Smooth muscle cell (in vitro differentiated cells): ENCODE measurements at regions not wholly inside any gene's neighbourhood (a gene's known extent, or its start where the extent isn't known, plus 50 kb on each side); places are given as distances from the start of the nearest gene placed in this dataset.
"Not testable (repeated sequence)": the region's sequence is repeated elsewhere in the genome, so short reads cannot be mapped to it uniquely, and the experiment has no call there.

Experiments used
- DNase-seq: peaks from one replicate; lab custom pipeline; 2025; ENCODE audit not compliant: unreplicated experiment; lab: John Stamatoyannopoulos, UW
- H2AFZ ChIP-seq: fragments of 200-600 bp; sonication (generic); 2 replicates; pipeline ENCODE4 v1.6.0; 2016; ENCODE audit warnings: antibody characterized with exemption, low read depth, mild to moderate bottlenecking
- H3F3A ChIP-seq: fragments of 200-600 bp; sonication (generic); 2 replicates; pipeline ENCODE4 v1.6.0; 2017; ENCODE audit warnings: antibody characterized with exemption, low read depth
- H3K27ac ChIP-seq: fragments of 200-600 bp; sonication (generic); 2 replicates; pipeline ENCODE4 v1.5.1; 2016; ENCODE audit warnings: low read depth, mild to moderate bottlenecking
- H3K27me3 ChIP-seq: fragments of 200-600 bp; sonication (generic); 2 replicates; pipeline ENCODE4 v1.6.1; 2016; ENCODE audit warnings: low read depth, mild to moderate bottlenecking
- H3K36me3 ChIP-seq: fragments of 200-600 bp; sonication (generic); 2 replicates; pipeline ENCODE4 v1.5.1; 2016; ENCODE audit warnings: low read depth
- H3K4me1 ChIP-seq: fragments of 200-600 bp; sonication (generic); 2 replicates; pipeline ENCODE4 v1.5.1; 2016; ENCODE audit warnings: low read depth
- H3K4me2 ChIP-seq: fragments of 200-600 bp; sonication (generic); 2 replicates; pipeline ENCODE4 v1.6.0; 2016; ENCODE audit warnings: mild to moderate bottlenecking
- H3K4me3 ChIP-seq: fragments of 200-600 bp; sonication (generic); 2 replicates; pipeline ENCODE4 v1.5.1; 2016; ENCODE audit warnings: mild to moderate bottlenecking
- H3K79me2 ChIP-seq: fragments of 200-600 bp; sonication (generic); 2 replicates; pipeline ENCODE4 v1.6.0; 2016; ENCODE audit warnings: low read depth, mild to moderate bottlenecking
- H3K9ac ChIP-seq: fragments of 200-600 bp; sonication (generic); 2 replicates; pipeline ENCODE4 v1.6.0; 2016; ENCODE audit warnings: low read depth
- H3K9me3 ChIP-seq: fragments of 200-600 bp; sonication (generic); replicated peaks from 2 replicates; pipeline ENCODE4 v1.5.1; 2016; ENCODE audit warnings: low read depth
- H4K20me1 ChIP-seq: fragments of 200-600 bp; sonication (generic); 2 replicates; pipeline ENCODE4 v1.6.0; 2016; ENCODE audit warnings: low read depth
- CTCF ChIP-seq: fragments of 200-600 bp; sonication (generic); IDR thresholded peaks from 2 replicates; pipeline ENCODE4 v1.5.1; 2017; ENCODE audit warnings: borderline replicate concordance, mild to moderate bottlenecking, antibody characterized with exemption; ENCODE audit not compliant: insufficient read depth, poor library complexity, severe bottlenecking
- WGBS: methylation state at CpG from one replicate; pipeline ENCODE4 v1.1.7; 2016; ENCODE audit warnings: low lambda C conversion rate; 5-methylcytosine and 5-hydroxymethylcytosine counted together

- Histone ChIP-seq H3K4me3 (no peak overlapping the region), H3K79me2 (no peaks in the 10 kb centered on the region), H3K4me2 (no peak overlapping the region), H3F3A (no peaks in the 10 kb centered on the region), H3K27me3 (no peaks in the 10 kb centered on the region), H3K9me3 (no peaks in the 10 kb centered on the region), H2AFZ (no peak overlapping the region), H3K9ac (no peak overlapping the region), H3K36me3 (no peaks in the 10 kb centered on the region), H3K27ac (no peak overlapping the region), H3K4me1 (no peaks in the 10 kb centered on the region), H4K20me1 (no peaks in the 10 kb centered on the region)
- DNase-seq, result no peak
- 86% methylated on average over 3 of the region's 3 CpGs for WGBS
- TF ChIP-seq CTCF, result no peak
Observed at GRCh38 chr2:5616019-5616418, 76.2 kb upstream of the SOX11 start.

- Histone ChIP-seq H3K27me3 (no peaks in the 10 kb centered on the region), H2AFZ (no peak overlapping the region), H3K79me2 (no peaks in the 10 kb centered on the region), H3K4me3 (no peak overlapping the region), H3K36me3 (no peaks in the 10 kb centered on the region), H3K9ac (no peak overlapping the region), H3K27ac (no peak overlapping the region), H3F3A (no peaks in the 10 kb centered on the region), H4K20me1 (no peaks in the 10 kb centered on the region), H3K4me2 (no peak overlapping the region), H3K4me1 (no peaks in the 10 kb centered on the region), H3K9me3 (no peaks in the 10 kb centered on the region)
- 98% methylated on average over 8 of the region's 8 CpGs for WGBS
- no peak for DNase-seq
- no peak for TF ChIP-seq CTCF
Observed at GRCh38 chr2:5617358-5617757, 74.8 kb upstream of the SOX11 start.

- Histone ChIP-seq H2AFZ (no peak overlapping the region), H3K27ac (no peak overlapping the region), H3K9ac (no peak overlapping the region), H3K9me3 (no peaks in the 10 kb centered on the region), H3F3A (no peaks in the 10 kb centered on the region), H3K4me2 (no peak overlapping the region), H3K27me3 (no peaks in the 10 kb centered on the region), H3K4me3 (no peak overlapping the region), H3K79me2 (no peaks in the 10 kb centered on the region), H4K20me1 (no peaks in the 10 kb centered on the region), H3K4me1 (no peaks in the 10 kb centered on the region), H3K36me3 (no peaks in the 10 kb centered on the region)
- DNase-seq, result no peak
- WGBS, result 98% methylated on average over 2 of the region's 2 CpGs
- TF ChIP-seq CTCF, result no peak
Observed at GRCh38 chr2:5617796-5618195, 74.4 kb upstream of the SOX11 start.

- Histone ChIP-seq H3K4me1 (no peaks in the 10 kb centered on the region), H3K27me3 (no peaks in the 10 kb centered on the region), H2AFZ (no peak overlapping the region), H3K4me2 (no peak overlapping the region), H3K36me3 (no peaks in the 10 kb centered on the region), H3K4me3 (no peak overlapping the region), H4K20me1 (no peaks in the 10 kb centered on the region), H3K9me3 (no peaks in the 10 kb centered on the region), H3K9ac (no peak overlapping the region), H3F3A (no peaks in the 10 kb centered on the region), H3K79me2 (no peaks in the 10 kb centered on the region), H3K27ac (no peak overlapping the region)
- DNase-seq, result no peak
- TF ChIP-seq CTCF, result no peak
- 81% methylated on average over 4 of the region's 4 CpGs for WGBS
Observed at GRCh38 chr2:5618271-5618670, 73.9 kb upstream of the SOX11 start.

GRCh38 chr2:5625556-5626065 lies 66.6 kb upstream of the SOX11 start:
- H3K27ac ChIP-seq, H3K4me3 ChIP-seq, H3K4me1 ChIP-seq, H3K36me3 ChIP-seq, H3K9me3 ChIP-seq, H3K9ac ChIP-seq, H3K27me3 ChIP-seq, DNase-seq, H3F3A ChIP-seq, H3K79me2 ChIP-seq, H2AFZ ChIP-seq, H3K4me2 ChIP-seq, H4K20me1 ChIP-seq: not testable (repeated sequence)
- WGBS, result 89% methylated on average over 5 of the region's 5 CpGs

- not testable (repeated sequence) for H3K4me1 ChIP-seq, H3K4me2 ChIP-seq, H3K36me3 ChIP-seq, H3K79me2 ChIP-seq, H2AFZ ChIP-seq, H3K27me3 ChIP-seq, H3K9ac ChIP-seq, DNase-seq, H3K4me3 ChIP-seq, H3K9me3 ChIP-seq, H3F3A ChIP-seq, H3K27ac ChIP-seq, H4K20me1 ChIP-seq
- 79% methylated on average over 3 of the region's 6 CpGs for WGBS
Observed at GRCh38 chr2:5628484-5628883, 63.7 kb upstream of the SOX11 start.
